KMS-11 (cell line): ENCODE measurements at regions not wholly inside any gene's neighbourhood (a gene's known extent, or its start where the extent isn't known, plus 50 kb on each side); places are given as distances from the start of the nearest gene placed in this dataset.

Experiments
- H2AFZ ChIP-seq: fragments of 200-600 bp; sonication (generic); 2 replicates; pipeline ENCODE4 v1.6.1; 2016; ENCODE audit warnings: antibody characterized with exemption, mixed run types, low read depth
- H3K27ac ChIP-seq: fragments of 200-600 bp; sonication (generic); 2 replicates; pipeline ENCODE4 v1.6.1; 2016; ENCODE audit warnings: mild to moderate bottlenecking, mixed run types
- H3K27me3 ChIP-seq: fragments of 200-600 bp; sonication (generic); 2 replicates; pipeline ENCODE4 v1.6.1; 2017; ENCODE audit warnings: mild to moderate bottlenecking, low read depth, mixed run types, moderate library complexity; ENCODE audit not compliant: insufficient read depth
- H3K36me3 ChIP-seq: fragments of 200-600 bp; sonication (generic); 2 replicates; pipeline ENCODE4 v1.6.1; 2017; ENCODE audit warnings: mild to moderate bottlenecking, mixed run types; ENCODE audit not compliant: insufficient read depth
- H3K4me1 ChIP-seq: fragments of 200-600 bp; sonication (generic); 2 replicates; pipeline ENCODE4 v1.6.1; 2016; ENCODE audit warnings: mild to moderate bottlenecking, low read depth, mixed run types; ENCODE audit not compliant: poor library complexity, severe bottlenecking
- H3K4me2 ChIP-seq: fragments of 200-600 bp; sonication (generic); 2 replicates; pipeline ENCODE4 v1.7.0; 2016; ENCODE audit warnings: mild to moderate bottlenecking, mixed run types
- H3K4me3 ChIP-seq: fragments of 200-600 bp; sonication (generic); IDR thresholded peaks from 2 replicates; pipeline ENCODE4 v1.6.1; 2017; ENCODE audit warnings: low read depth, low read length, mixed read lengths; ENCODE audit not compliant: insufficient read depth
- H3K79me2 ChIP-seq: fragments of 200-600 bp; sonication (generic); 2 replicates; pipeline ENCODE4 v1.6.1; 2016; ENCODE audit warnings: low read depth, mixed run types; ENCODE audit not compliant: insufficient read depth
- H3K9ac ChIP-seq: fragments of 200-600 bp; sonication (generic); 2 replicates; pipeline ENCODE4 v1.6.1; 2016; ENCODE audit warnings: mild to moderate bottlenecking, mixed run types
- H4K20me1 ChIP-seq: fragments of 200-600 bp; sonication (generic); 2 replicates; pipeline ENCODE4 v1.6.1; 2016; ENCODE audit warnings: mild to moderate bottlenecking, mixed run types; ENCODE audit not compliant: insufficient read depth
- TF ChIP-seq, protein P1 (sequence below): fragments of 200-600 bp; sonication (generic); conservative IDR thresholded peaks from 2 replicates; pipeline ENCODE4 v1.6.1; 2017; ENCODE audit warnings: low read depth, mild to moderate bottlenecking, antibody characterized with exemption, low read length, moderate library complexity, mixed read lengths

DNA sequence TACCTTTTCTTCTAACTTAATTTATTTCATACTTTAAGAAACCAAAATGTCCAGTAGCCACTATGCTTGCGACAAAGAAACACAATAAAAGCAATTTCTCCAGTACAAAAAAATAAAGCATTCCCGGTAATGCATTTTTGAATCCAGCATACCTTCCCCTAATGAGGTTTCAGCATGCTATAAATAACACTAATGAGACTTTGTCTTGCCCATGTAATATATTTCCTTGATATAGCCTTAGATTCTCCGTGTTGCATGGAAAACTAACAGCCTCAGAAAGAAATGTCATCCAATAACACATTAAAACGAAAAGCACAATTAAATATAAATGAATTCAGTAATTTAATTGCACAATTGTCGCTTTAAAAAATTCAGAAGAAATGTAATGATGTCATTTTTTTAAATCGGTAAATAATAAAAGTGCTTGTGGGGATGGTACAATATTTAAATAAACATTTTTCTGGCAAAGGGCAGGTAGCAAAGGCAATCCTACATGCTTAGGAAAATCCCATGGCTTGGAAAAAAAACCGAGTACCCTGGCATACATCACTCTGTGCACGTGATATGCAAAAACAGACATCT lies 225.2 kb upstream of the PPARGC1A start:
- Histone ChIP-seq H3K4me3 (no peak overlapping the region), H3K4me2 (no peak overlapping the region), H3K27me3 (no peaks in the 10 kb centered on the region), H3K79me2 (no peaks in the 10 kb centered on the region), H3K9ac (no peak overlapping the region), H3K27ac (no peak overlapping the region), H3K4me1 (peaks cover 50% of the 10 kb centered on the region), H3K36me3 (no peaks in the 10 kb centered on the region), H4K20me1 (no peaks in the 10 kb centered on the region), H2AFZ (no peak overlapping the region)
- TF ChIP-seq, protein P1, sequence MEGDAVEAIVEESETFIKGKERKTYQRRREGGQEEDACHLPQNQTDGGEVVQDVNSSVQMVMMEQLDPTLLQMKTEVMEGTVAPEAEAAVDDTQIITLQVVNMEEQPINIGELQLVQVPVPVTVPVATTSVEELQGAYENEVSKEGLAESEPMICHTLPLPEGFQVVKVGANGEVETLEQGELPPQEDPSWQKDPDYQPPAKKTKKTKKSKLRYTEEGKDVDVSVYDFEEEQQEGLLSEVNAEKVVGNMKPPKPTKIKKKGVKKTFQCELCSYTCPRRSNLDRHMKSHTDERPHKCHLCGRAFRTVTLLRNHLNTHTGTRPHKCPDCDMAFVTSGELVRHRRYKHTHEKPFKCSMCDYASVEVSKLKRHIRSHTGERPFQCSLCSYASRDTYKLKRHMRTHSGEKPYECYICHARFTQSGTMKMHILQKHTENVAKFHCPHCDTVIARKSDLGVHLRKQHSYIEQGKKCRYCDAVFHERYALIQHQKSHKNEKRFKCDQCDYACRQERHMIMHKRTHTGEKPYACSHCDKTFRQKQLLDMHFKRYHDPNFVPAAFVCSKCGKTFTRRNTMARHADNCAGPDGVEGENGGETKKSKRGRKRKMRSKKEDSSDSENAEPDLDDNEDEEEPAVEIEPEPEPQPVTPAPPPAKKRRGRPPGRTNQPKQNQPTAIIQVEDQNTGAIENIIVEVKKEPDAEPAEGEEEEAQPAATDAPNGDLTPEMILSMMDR: no peak

- H3K79me2 ChIP-seq: no peaks in the 10 kb centered on the region
- TF ChIP-seq, protein P1: no peak
Measured at GRCh38 chr4:24114444-24114843, 224.6 kb upstream of the PPARGC1A start.

GRCh38 chr4:24112466-24112865 lies 222.6 kb upstream of the PPARGC1A start:
- H2AFZ ChIP-seq: no peak overlapping the region
- no peaks in the 10 kb centered on the region for H3K36me3 ChIP-seq
- TF ChIP-seq, protein P1: no peak
- no peaks in the 10 kb centered on the region for H4K20me1 ChIP-seq
- H3K9ac ChIP-seq: no peak overlapping the region
- no peaks in the 10 kb centered on the region for H3K79me2 ChIP-seq
- no peak overlapping the region for H3K27ac ChIP-seq
- no peak overlapping the region for H3K4me3 ChIP-seq
- no peaks in the 10 kb centered on the region for H3K27me3 ChIP-seq
- peaks cover 26% of the 10 kb centered on the region for H3K4me1 ChIP-seq
- no peak overlapping the region for H3K4me2 ChIP-seq

More at GRCh38 chr4:24114444-24114843, 224.6 kb upstream of the PPARGC1A start:
- Histone ChIP-seq H3K4me1 (peaks cover 45% of the 10 kb centered on the region), H3K27me3 (no peaks in the 10 kb centered on the region), H3K27ac (no peak overlapping the region), H2AFZ (no peak overlapping the region), H4K20me1 (no peaks in the 10 kb centered on the region), H3K9ac (no peak overlapping the region), H3K4me3 (no peak overlapping the region), H3K36me3 (no peaks in the 10 kb centered on the region), H3K4me2 (no peak overlapping the region)

- Histone ChIP-seq H3K79me2 (no peaks in the 10 kb centered on the region), H2AFZ (no peak overlapping the region), H3K4me1 (no peaks in the 10 kb centered on the region), H3K4me2 (no peak overlapping the region), H3K4me3 (no peak overlapping the region), H3K36me3 (no peaks in the 10 kb centered on the region), H3K27me3 (no peaks in the 10 kb centered on the region), H3K9ac (no peak overlapping the region), H3K27ac (no peak overlapping the region), H4K20me1 (no peaks in the 10 kb centered on the region)
- TF ChIP-seq, protein P1: no peak
Measured at GRCh38 chr4:24108567-24108966, 218.7 kb upstream of the PPARGC1A start.
